HEK293 (cell line): ENCODE measurements at regions not wholly inside any gene's neighbourhood (a gene's known extent, or its start where the extent isn't known, plus 50 kb on each side); places are given as distances from the start of the nearest gene placed in this dataset.

ENCODE experiments used
- CTCF ChIA-PET: fragments of 350-600 bp; formaldehyde crosslinking; extraction: SDS; loops from one replicate; lab custom pipeline; 2021; ENCODE audit warnings: antibody characterized with exemption; lab: Yijun Ruan, JAX
- POLR2A ChIA-PET: fragments of 300-600 bp; formaldehyde crosslinking; extraction: SDS; loops from one replicate; lab custom pipeline; 2020; ENCODE audit warnings: antibody characterized with exemption, inconsistent platforms; lab: Yijun Ruan, JAX
- H3K27ac ChIP-seq: fragments of 200-500 bp; sonication (Bioruptor generic); 2 replicates; pipeline ENCODE4 v1.5.1; 2014; ENCODE audit warnings: low read depth, low read length, control low read depth, inconsistent platforms; ENCODE audit errors: extremely low read depth
- H3K36me3 ChIP-seq, 2 experiments: fragments of 200-500 bp in 1 of 2; sonication (Bioruptor generic) in 1 of 2; 1 replicate in 1 of 2; 2 replicates in 1 of 2; pipeline ENCODE4 v1.5.1; 2014 to 2017; ENCODE audit warnings: inconsistent platforms in 2 of 2, low read length in 2 of 2; ENCODE audit not compliant: control insufficient read depth in 2 of 2, insufficient read depth in 1 of 2
- H3K4me1 ChIP-seq: fragments of 200-500 bp; sonication (Bioruptor generic); 2 replicates; pipeline ENCODE4 v1.5.1; 2014; ENCODE audit warnings: mild to moderate bottlenecking, low read length, inconsistent platforms; ENCODE audit not compliant: control insufficient read depth, insufficient read depth
- H3K4me3 ChIP-seq: 2 replicates; pipeline ENCODE4 v1.5.1; 2011; ENCODE audit warnings: low read depth, mild to moderate bottlenecking, control low read depth, low read length, moderate library complexity
- H3K9me3 ChIP-seq: fragments of 200-500 bp; sonication (Bioruptor generic); 2 replicates; pipeline ENCODE4 v1.5.1; 2014; ENCODE audit warnings: low read depth, low read length, inconsistent platforms; ENCODE audit not compliant: control insufficient read depth, insufficient read depth
- BCL11B ChIP-seq: fragments of 450-650 bp; formaldehyde crosslinking; IDR thresholded peaks from 2 replicates; pipeline ENCODE4 v1.5.1; 2016; ENCODE audit warnings: low read depth, missing biosample characterization, missing genetic modification characterization
- EGR2 ChIP-seq: fragments of 450-650 bp; formaldehyde crosslinking; IDR thresholded peaks from 2 replicates; pipeline ENCODE4 v1.5.1; 2016; ENCODE audit warnings: low read depth, missing biosample characterization, missing genetic modification characterization
- MYNN ChIP-seq: fragments of 450-650 bp; formaldehyde crosslinking; IDR thresholded peaks from 2 replicates; pipeline ENCODE4 v1.5.1; 2016; ENCODE audit warnings: missing biosample characterization, missing genetic modification characterization, borderline replicate concordance
- SALL2 ChIP-seq: fragments of 450-650 bp; formaldehyde crosslinking; IDR thresholded peaks from 2 replicates; pipeline ENCODE4 v1.5.0; 2017; ENCODE audit warnings: missing biosample characterization, mild to moderate bottlenecking, missing genetic modification characterization, borderline replicate concordance
- TRIM28 ChIP-seq: IDR thresholded peaks from 2 replicates; pipeline ENCODE4 v1.6.1; 2011; ENCODE audit warnings: low read length, control low read depth, borderline replicate concordance
- ZBTB10 ChIP-seq: fragments of 450-650 bp; formaldehyde crosslinking; IDR thresholded peaks from 2 replicates; pipeline ENCODE4 v1.5.1; 2016; ENCODE audit warnings: missing biosample characterization, missing genetic modification characterization
- ZBTB49 ChIP-seq: fragments of 450-650 bp; formaldehyde crosslinking; IDR thresholded peaks from 2 replicates; pipeline ENCODE4 v1.5.1; 2016; ENCODE audit warnings: missing biosample characterization, missing genetic modification characterization, low read depth
- ZIC2 ChIP-seq: fragments of 450-650 bp; formaldehyde crosslinking; IDR thresholded peaks from 2 replicates; pipeline ENCODE4 v1.5.1; 2016; ENCODE audit warnings: missing biosample characterization, missing genetic modification characterization
- ZNF132 ChIP-seq: fragments of 450-650 bp; formaldehyde crosslinking; IDR thresholded peaks from 2 replicates; pipeline ENCODE4 v1.5.1; 2017; ENCODE audit warnings: missing biosample characterization, missing genetic modification characterization, borderline replicate concordance
- ZNF148 ChIP-seq: fragments of 450-650 bp; formaldehyde crosslinking; IDR thresholded peaks from 2 replicates; pipeline ENCODE4 v1.5.0; 2017; ENCODE audit warnings: missing biosample characterization, missing genetic modification characterization, borderline replicate concordance
- ZNF2 ChIP-seq: fragments of 450-650 bp; formaldehyde crosslinking; IDR thresholded peaks from 2 replicates; pipeline ENCODE4 v1.5.1; 2016; ENCODE audit warnings: missing biosample characterization, missing genetic modification characterization
- ZNF211 ChIP-seq: fragments of 450-650 bp; formaldehyde crosslinking; IDR thresholded peaks from 2 replicates; pipeline ENCODE4 v1.5.1; 2016; ENCODE audit warnings: low read depth, missing biosample characterization, missing genetic modification characterization
- ZNF221 ChIP-seq: fragments of 450-650 bp; formaldehyde crosslinking; IDR thresholded peaks from 2 replicates; pipeline ENCODE4 v1.5.1; 2017; ENCODE audit warnings: missing biosample characterization, missing genetic modification characterization, borderline replicate concordance
- ZNF324 ChIP-seq: fragments of 450-650 bp; formaldehyde crosslinking; IDR thresholded peaks from 2 replicates; pipeline ENCODE4 v1.5.1; 2016; ENCODE audit warnings: missing biosample characterization, missing genetic modification characterization
- ZNF366 ChIP-seq: fragments of 450-650 bp; formaldehyde crosslinking; conservative IDR thresholded peaks from 2 replicates; pipeline ENCODE4 v1.5.1; 2016; ENCODE audit warnings: missing biosample characterization, missing genetic modification characterization
- ZNF394 ChIP-seq: fragments of 450-650 bp; formaldehyde crosslinking; IDR thresholded peaks from 2 replicates; pipeline ENCODE4 v1.5.1; 2016; ENCODE audit warnings: missing biosample characterization, missing genetic modification characterization, mild to moderate bottlenecking, moderate library complexity, borderline replicate concordance
- ZNF404 ChIP-seq: fragments of 450-650 bp; formaldehyde crosslinking; IDR thresholded peaks from 2 replicates; pipeline ENCODE4 v1.5.1; 2017; ENCODE audit warnings: missing biosample characterization, missing genetic modification characterization
- ZNF449 ChIP-seq: fragments of 450-650 bp; formaldehyde crosslinking; IDR thresholded peaks from 2 replicates; pipeline ENCODE4 v1.5.1; 2017; ENCODE audit warnings: missing biosample characterization, mild to moderate bottlenecking, missing genetic modification characterization, moderate library complexity
- ZNF521 ChIP-seq: fragments of 450-650 bp; formaldehyde crosslinking; IDR thresholded peaks from 2 replicates; pipeline ENCODE4 v1.5.1; 2017; ENCODE audit warnings: missing biosample characterization, mild to moderate bottlenecking, missing genetic modification characterization
- ZNF530 ChIP-seq: fragments of 450-650 bp; formaldehyde crosslinking; IDR thresholded peaks from 2 replicates; pipeline ENCODE4 v1.5.1; 2016; ENCODE audit warnings: low read depth, missing biosample characterization, missing genetic modification characterization
- ZNF670 ChIP-seq: fragments of 450-650 bp; formaldehyde crosslinking; IDR thresholded peaks from 2 replicates; pipeline ENCODE4 v1.5.1; 2016; ENCODE audit warnings: missing biosample characterization, missing genetic modification characterization, low read depth
- ZNF692 ChIP-seq: fragments of 450-650 bp; formaldehyde crosslinking; IDR thresholded peaks from 2 replicates; pipeline ENCODE4 v1.5.1; 2016; ENCODE audit warnings: missing biosample characterization, missing genetic modification characterization
- ZNF704 ChIP-seq: fragments of 450-650 bp; formaldehyde crosslinking; IDR thresholded peaks from 2 replicates; pipeline ENCODE4 v1.5.1; 2016; ENCODE audit warnings: missing biosample characterization, missing genetic modification characterization
- ZNF707 ChIP-seq: fragments of 450-650 bp; formaldehyde crosslinking; IDR thresholded peaks from 2 replicates; pipeline ENCODE4 v1.5.1; 2016; ENCODE audit warnings: missing biosample characterization, missing genetic modification characterization
- ZNF776 ChIP-seq: fragments of 450-650 bp; formaldehyde crosslinking; IDR thresholded peaks from 2 replicates; pipeline ENCODE4 v1.5.0; 2017; ENCODE audit warnings: missing biosample characterization, missing genetic modification characterization, borderline replicate concordance
- ZXDB ChIP-seq: fragments of 450-650 bp; formaldehyde crosslinking; IDR thresholded peaks from 2 replicates; pipeline ENCODE4 v1.5.1; 2016; ENCODE audit warnings: missing biosample characterization, missing genetic modification characterization

GRCh38 chr3:106070187-106070586 is 201.4 kb upstream of the CBLB start:
- CTCF ChIA-PET, result no interaction called here
- H3K4me1 ChIP-seq, result no peaks in the 10 kb centered on the region
- H3K27ac ChIP-seq, result no peak overlapping the region
- POLR2A ChIA-PET, result no interaction called here
- no peak overlapping the region for H3K4me3 ChIP-seq
- TF ChIP-seq ZIC2 (tag by site-specific recombination) (no peak), ZNF707 (tag by site-specific recombination) (no peak), ZNF776 (tag by site-specific recombination) (no peak), EGR2 (tag by site-specific recombination) (no peak), ZNF521 (tag by site-specific recombination) (no peak), SALL2 (tag by site-specific recombination) (no peak), ZNF530 (tag by site-specific recombination) (no peak), ZNF394 (no peak), ZNF449 (no peak), ZNF670 (no peak), ZNF148 (tag by site-specific recombination) (no peak), MYNN (tag by site-specific recombination) (no peak), ZNF366 (no peak), TRIM28 (no peak), ZNF404 (tag by site-specific recombination) (no peak), ZNF211 (tag by site-specific recombination) (no peak), BCL11B (tag by site-specific recombination) (no peak), ZNF324 (tag by site-specific recombination) (no peak), ZBTB49 (no peak)
- H3K9me3 ChIP-seq, result no peaks in the 10 kb centered on the region
- H3K36me3 ChIP-seq, result no peaks in the 10 kb centered on the region

- Histone ChIP-seq H3K36me3 (no peaks in the 10 kb centered on the region), H3K4me1 (no peaks in the 10 kb centered on the region), H3K4me3 (no peak overlapping the region), H3K9me3 (no peaks in the 10 kb centered on the region), H3K27ac (no peak overlapping the region)
- POLR2A ChIA-PET, result no interaction called here
- CTCF ChIA-PET, result no interaction called here
- no peak for TF ChIP-seq ZNF221 (tag by site-specific recombination)
- TF ChIP-seq ZNF132 (tag by site-specific recombination), result no peak
- TF ChIP-seq ZBTB10, result no peak
- no peak for TF ChIP-seq ZNF324 (tag by site-specific recombination)
- no peak for TF ChIP-seq ZNF692
- TF ChIP-seq ZNF704, result no peak
- no peak for TF ChIP-seq ZXDB (tag by site-specific recombination)
- TF ChIP-seq ZNF2 (tag by site-specific recombination), result no peak
Measured at GRCh38 chr3:106071306-106071705, 202.5 kb upstream of the CBLB start.
